Neural cell (in vitro differentiated cells): ENCODE measurements at regions not wholly inside any gene's neighbourhood (a gene's known extent, or its start where the extent isn't known, plus 50 kb on each side); places are given as distances from the start of the nearest gene placed in this dataset.
"Not testable (repeated sequence)": the region's sequence is repeated elsewhere in the genome, so short reads cannot be mapped to it uniquely, and the experiment has no call there.

Source experiments
- H2AFZ ChIP-seq: fragments of 200-600, 300-800 bp; sonication (generic), shearing (Covaris generic); 2 replicates; pipeline ENCODE4 v1.6.0; 2014; ENCODE audit warnings: low read depth, mild to moderate bottlenecking, antibody characterized with exemption, low read length, moderate library complexity
- H3F3A ChIP-seq: fragments of 200-600 bp; shearing (Covaris generic); 2 replicates; pipeline ENCODE4 v1.6.1; 2016; ENCODE audit warnings: mild to moderate bottlenecking, moderate library complexity, mixed read lengths, antibody characterized with exemption, low read length; ENCODE audit not compliant: insufficient read depth, poor library complexity, severe bottlenecking
- H3K27ac ChIP-seq: fragments of 200-600, 300-800 bp; sonication (generic), shearing (Covaris generic); 2 replicates; pipeline ENCODE4 v1.5.1; 2014; ENCODE audit warnings: mild to moderate bottlenecking, low read length, moderate library complexity
- H3K27me3 ChIP-seq: fragments of 300-800, 200-600 bp; sonication (generic), shearing (Covaris generic); 2 replicates; pipeline ENCODE4 v1.6.0; 2014; ENCODE audit warnings: mild to moderate bottlenecking, low read depth, low read length, moderate library complexity; ENCODE audit not compliant: insufficient read depth
- H3K36me3 ChIP-seq: fragments of 300-800, 200-600 bp; sonication (generic), shearing (Covaris generic); 2 replicates; pipeline ENCODE4 v1.5.1; 2014; ENCODE audit warnings: mild to moderate bottlenecking, antibody characterized with exemption, low read length, moderate library complexity; ENCODE audit not compliant: insufficient read depth
- H3K4me2 ChIP-seq: fragments of 300-800, 200-600 bp; sonication (generic), shearing (Covaris generic); 2 replicates; pipeline ENCODE4 v1.6.0; 2014; ENCODE audit warnings: mild to moderate bottlenecking, low read length
- H3K4me3 ChIP-seq: fragments of 300-800, 200-600 bp; sonication (generic), shearing (Covaris generic); 2 replicates; pipeline ENCODE4 v1.5.1; 2014; ENCODE audit warnings: mild to moderate bottlenecking, low read length, moderate library complexity
- H3K79me2 ChIP-seq: fragments of 200-600 bp; shearing (Covaris generic); replicated peaks from 2 replicates; pipeline ENCODE4 v1.6.0; 2014; ENCODE audit warnings: mild to moderate bottlenecking, low read length, moderate library complexity; ENCODE audit not compliant: insufficient read depth
- H3K9ac ChIP-seq: fragments of 300-800, 200-600 bp; sonication (generic), shearing (Covaris generic); 2 replicates; pipeline ENCODE4 v1.6.1; 2016; ENCODE audit warnings: mild to moderate bottlenecking, low read length, mixed read lengths
- H3K9me2 ChIP-seq: fragments of 200-600 bp; shearing (Covaris generic); 2 replicates; pipeline ENCODE4 v1.6.1; 2016; ENCODE audit warnings: mild to moderate bottlenecking, low read length, mixed read lengths; ENCODE audit not compliant: insufficient read depth
- H3K9me3 ChIP-seq: fragments of 200-600, 300-800 bp; sonication (generic), shearing (Covaris generic); 2 replicates; pipeline ENCODE4 v1.6.1; 2016; ENCODE audit warnings: mild to moderate bottlenecking, mixed run types, low read length, moderate library complexity, mixed read lengths
- H4K20me1 ChIP-seq: fragments of 200-600 bp; shearing (Covaris generic); 2 replicates; pipeline ENCODE4 v1.6.1; 2016; ENCODE audit warnings: mild to moderate bottlenecking, mixed run types; ENCODE audit not compliant: insufficient read depth
- EP300 ChIP-seq: fragments of 450-650 bp; conservative IDR thresholded peaks from 2 replicates; pipeline ENCODE4 v1.6.1; 2014; ENCODE audit warnings: antibody characterized with exemption, mild to moderate bottlenecking, moderate library complexity; ENCODE audit not compliant: poor library complexity, severe bottlenecking
- EZH2 ChIP-seq: fragments of 200-600, 300-800 bp; shearing (Covaris generic), sonication (generic); IDR thresholded peaks from 2 replicates; pipeline ENCODE4 v1.6.1; 2014; ENCODE audit warnings: antibody characterized with exemption, low read length, borderline replicate concordance, mild to moderate bottlenecking; ENCODE audit not compliant: insufficient read depth, poor library complexity, severe bottlenecking
- MXI1 ChIP-seq: fragments of 450-650 bp; conservative IDR thresholded peaks from 2 replicates; pipeline ENCODE4 v1.6.1; 2014; ENCODE audit warnings: antibody characterized with exemption, mild to moderate bottlenecking; ENCODE audit not compliant: poor library complexity, severe bottlenecking
- RAD21 ChIP-seq: fragments of 450-650 bp; conservative IDR thresholded peaks from 2 replicates; pipeline ENCODE4 v1.6.1; 2014; ENCODE audit warnings: antibody characterized with exemption, mild to moderate bottlenecking, moderate library complexity
- REST ChIP-seq: IDR thresholded peaks from 2 replicates; pipeline ENCODE4 v1.6.1; 2012; ENCODE audit warnings: borderline replicate concordance
- SMC3 ChIP-seq: fragments of 450-650 bp; conservative IDR thresholded peaks from 2 replicates; pipeline ENCODE4 v1.6.1; 2014; ENCODE audit warnings: antibody characterized with exemption, mild to moderate bottlenecking, moderate library complexity; ENCODE audit not compliant: poor library complexity
- TAF1 ChIP-seq: IDR thresholded peaks from 2 replicates; pipeline ENCODE4 v1.6.1; 2012; ENCODE audit warnings: low read depth

- not testable (repeated sequence) for H3K4me2 ChIP-seq, H3K9ac ChIP-seq, H3K9me3 ChIP-seq, H3K79me2 ChIP-seq, H3K27me3 ChIP-seq, H3F3A ChIP-seq, H2AFZ ChIP-seq, H3K4me3 ChIP-seq, H3K36me3 ChIP-seq, H4K20me1 ChIP-seq, H3K9me2 ChIP-seq, H3K27ac ChIP-seq
These were observed 179.0 kb upstream of the XIST start for GRCh38 chrX:74031527-74031926.

- not testable (repeated sequence) for H3K4me2 ChIP-seq, H3K27me3 ChIP-seq, H3K9me2 ChIP-seq, H3K9ac ChIP-seq, H3K4me3 ChIP-seq, H3K36me3 ChIP-seq, H3K27ac ChIP-seq, H3K9me3 ChIP-seq, H2AFZ ChIP-seq, H4K20me1 ChIP-seq, H3K79me2 ChIP-seq, H3F3A ChIP-seq
These were observed 178.3 kb upstream of the XIST start for GRCh38 chrX:74030766-74031165.

- H4K20me1 ChIP-seq, H2AFZ ChIP-seq, H3K27ac ChIP-seq, H3K9me3 ChIP-seq, H3K9ac ChIP-seq, H3K4me2 ChIP-seq, H3K79me2 ChIP-seq, H3K4me3 ChIP-seq, H3K36me3 ChIP-seq, H3K9me2 ChIP-seq, H3K27me3 ChIP-seq, H3F3A ChIP-seq: not testable (repeated sequence)
These were observed 172.6 kb upstream of the XIST start for GRCh38 chrX:74025145-74025544.

GRCh38 chrX:74023203-74023602 lies 170.7 kb upstream of the XIST start:
- no peak overlapping the region for H3K27ac ChIP-seq
- no peaks in the 10 kb centered on the region for H4K20me1 ChIP-seq
- no peak overlapping the region for H3K4me2 ChIP-seq
- TF ChIP-seq REST, result no peak
- H3K9me3 ChIP-seq, result no peaks in the 10 kb centered on the region
- H3K36me3 ChIP-seq, result no peaks in the 10 kb centered on the region
- H3K27me3 ChIP-seq, result no peaks in the 10 kb centered on the region
- H2AFZ ChIP-seq, result no peak overlapping the region
- no peaks in the 10 kb centered on the region for H3K79me2 ChIP-seq
- no peak overlapping the region for H3K9ac ChIP-seq
- no peaks in the 10 kb centered on the region for H3K9me2 ChIP-seq
- no peaks in the 10 kb centered on the region for H3F3A ChIP-seq
- H3K4me3 ChIP-seq, result no peak overlapping the region

GRCh38 chrX:74018253-74018652 lies 165.7 kb upstream of the XIST start:
- H3K9me2 ChIP-seq, result no peaks in the 10 kb centered on the region
- no peak overlapping the region for H3K27ac ChIP-seq
- no peaks in the 10 kb centered on the region for H3K36me3 ChIP-seq
- no peak overlapping the region for H3K4me2 ChIP-seq
- H3F3A ChIP-seq, result no peaks in the 10 kb centered on the region
- no peaks in the 10 kb centered on the region for H3K9me3 ChIP-seq
- no peak overlapping the region for H3K9ac ChIP-seq
- no peak overlapping the region for H2AFZ ChIP-seq
- H3K27me3 ChIP-seq, result no peaks in the 10 kb centered on the region
- H3K4me3 ChIP-seq, result no peak overlapping the region
- no peaks in the 10 kb centered on the region for H3K79me2 ChIP-seq
- no peaks in the 10 kb centered on the region for H4K20me1 ChIP-seq
- no peak for TF ChIP-seq SMC3
- TF ChIP-seq EP300, result no peak
- TF ChIP-seq RAD21, result no peak
- no peak for TF ChIP-seq TAF1
- TF ChIP-seq MXI1, result no peak
- no peak for TF ChIP-seq EZH2
- TF ChIP-seq REST, result no peak
